K562 (cell line): ENCODE measurements at regions not wholly inside any gene's neighbourhood (a gene's known extent, or its start where the extent isn't known, plus 50 kb on each side); places are given as distances from the start of the nearest gene placed in this dataset.

Experiments used
- ATAC-seq: fragments of 200-7000 bp; cut with Tn5 transposase; 3 replicates; pipeline ENCODE4 v1.9.1; 2020; ENCODE audit warnings: moderate library complexity
- BruUV-seq: library from RNA; stranded (reverse); fragments of 400-500 nt; replicated peaks from 2 replicates; lab custom pipeline; 2021; lab: Mats Ljungman, UMichigan
- CTCF ChIA-PET: fragments of 300-600 bp; formaldehyde crosslinking; extraction: SDS; loops from one replicate; lab custom pipeline; 2021; ENCODE audit warnings: low intra/inter-chr PET ratio; lab: Yijun Ruan, JAX
- POLR2A ChIA-PET: fragments of 300-600, 350-650 bp; sonication (Branson Sonifier 250); formaldehyde crosslinking; extraction: SDS; loops from one replicate; lab custom pipeline; 2021; ENCODE audit warnings: antibody characterized with exemption, inconsistent platforms; lab: Yijun Ruan, JAX
- DNase-seq, 4 experiments: peaks; one replicate each; pipeline versions ENCODE4 v3.0.0 to v3.0.0-alpha.2; 2011 to 2018; ENCODE audit warnings: low spot score in 3 of 4, mixed read lengths in 3 of 4; ENCODE audit errors: extremely low read depth in 1 of 4
- FAIRE-seq: peaks from 2 replicates; lab custom pipeline; 2011; peaks lifted over from hg19 to GRCh38; lab: Jason Lieb, UNC
- H2AFZ ChIP-seq: 2 replicates; pipeline ENCODE4 v1.6.0; 2011; ENCODE audit warnings: low read depth, low read length, control low read depth, inconsistent platforms
- H3K27ac ChIP-seq: fragments of 200-600 bp; 3 replicates; pipeline ENCODE4 v1.8.0; 2011; ENCODE audit warnings: low read depth, mild to moderate bottlenecking, control low read depth, inconsistent platforms, low read length, moderate library complexity, mixed read lengths; ENCODE audit errors: extremely low read depth
- H3K27me3 ChIP-seq, 2 experiments: fragments of 300-600 bp in 1 of 2; 2 replicates in 1 of 2; 3 replicates in 1 of 2; pipeline versions ENCODE4 v1.6.0 to v1.8.0; 2011; ENCODE audit warnings: inconsistent platforms in 2 of 2, low read length in 2 of 2, mild to moderate bottlenecking in 1 of 2, mixed read lengths in 1 of 2, moderate library complexity in 1 of 2; ENCODE audit not compliant: control insufficient read depth in 2 of 2, insufficient read depth in 2 of 2
- H3K36me3 ChIP-seq: fragments of 300-600 bp; 3 replicates; pipeline ENCODE4 v1.8.0; 2011; ENCODE audit warnings: mild to moderate bottlenecking, low read length, inconsistent platforms; ENCODE audit not compliant: control insufficient read depth, insufficient read depth
- H3K4me1 ChIP-seq, 2 experiments: fragments of 200-600 bp in 1 of 2; replicated peaks in 1 of 2; 2 replicates in 1 of 2; 3 replicates in 1 of 2; pipeline versions ENCODE4 v1.5.1 to v1.8.0; 2011; ENCODE audit warnings: inconsistent platforms in 2 of 2, low read length in 2 of 2, mild to moderate bottlenecking in 1 of 2, mixed read lengths in 1 of 2, moderate library complexity in 1 of 2; ENCODE audit not compliant: control insufficient read depth in 2 of 2, insufficient read depth in 2 of 2
- H3K4me2 ChIP-seq: 2 replicates; pipeline ENCODE4 v1.6.1; 2011; ENCODE audit warnings: low read length, control low read depth, inconsistent platforms, mixed read lengths; ENCODE audit not compliant: insufficient read depth
- H3K4me3 ChIP-seq: fragments of 200-600 bp; sonication (generic), shearing (Covaris generic); 2 replicates; pipeline ENCODE4 v1.5.1; 2016; ENCODE audit warnings: control low read depth, inconsistent platforms
- H3K79me2 ChIP-seq: fragments of 200-600 bp; 3 replicates; pipeline ENCODE4 v1.8.0; 2011; ENCODE audit warnings: low read length, inconsistent platforms; ENCODE audit not compliant: control insufficient read depth, insufficient read depth
- H3K9ac ChIP-seq, 2 experiments: 2 replicates each; pipeline versions ENCODE4 v1.6.0 to v1.6.1; 2011; ENCODE audit warnings: low read depth in 2 of 2, low read length in 2 of 2, control low read depth in 1 of 2, inconsistent platforms in 1 of 2, mild to moderate bottlenecking in 1 of 2, mixed read lengths in 1 of 2; ENCODE audit not compliant: insufficient read depth in 1 of 2
- H3K9me1 ChIP-seq: one replicate; pipeline ENCODE4 v1.6.0; 2011; ENCODE audit warnings: inconsistent platforms, mild to moderate bottlenecking, low read length, moderate library complexity; ENCODE audit not compliant: control insufficient read depth, insufficient read depth
- H3K9me3 ChIP-seq: replicated peaks from 2 replicates; pipeline ENCODE4 v1.5.1; 2011; ENCODE audit warnings: low read depth, low read length, inconsistent platforms; ENCODE audit not compliant: control insufficient read depth, insufficient read depth
- H4K20me1 ChIP-seq: replicated peaks from 2 replicates; pipeline ENCODE4 v1.6.1; 2011; ENCODE audit warnings: low read length, inconsistent platforms, mixed read lengths; ENCODE audit not compliant: control insufficient read depth, insufficient read depth
- ARID2 ChIP-seq: fragments of 450-650 bp; IDR thresholded peaks from 2 replicates; pipeline ENCODE4 v1.6.1; 2017; ENCODE audit warnings: antibody characterized with exemption, mild to moderate bottlenecking
- ELF1 ChIP-seq: fragments of 200-800 bp; sonication (Bioruptor generic); IDR thresholded peaks from 2 replicates; pipeline ENCODE4 v1.6.1; 2016; ENCODE audit warnings: missing genetic modification characterization, missing compliant biosample characterization
- KLF1 ChIP-seq: fragments of 450-650 bp; IDR thresholded peaks from 2 replicates; pipeline ENCODE4 v1.6.1; 2016; ENCODE audit warnings: missing genetic modification characterization, missing compliant biosample characterization
- POLR2G ChIP-seq: fragments of 200-400 bp; formaldehyde crosslinking; IDR thresholded peaks from 2 replicates; pipeline ENCODE4 v1.6.1; 2017; ENCODE audit warnings: low read depth, mild to moderate bottlenecking, antibody characterized with exemption, low read length, moderate library complexity
- RBM34 ChIP-seq: fragments of 200-400 bp; formaldehyde crosslinking; IDR thresholded peaks from 2 replicates; pipeline ENCODE4 v1.6.1; 2018; ENCODE audit warnings: low read length, borderline replicate concordance; ENCODE audit not compliant: insufficient read depth
- ZNF764 ChIP-seq: fragments of 250-450 bp; sonication (Bioruptor Pico); IDR thresholded peaks from 2 replicates; pipeline ENCODE4 v1.4.0; 2020; ENCODE audit warnings: low read depth, mild to moderate bottlenecking, moderate library complexity
- WGBS: fragments of 100-300 bp; shearing (Covaris generic); methylation state at CpG from one replicate; pipeline ENCODE4 v1.1.6; 2016; ENCODE audit warnings: low coverage, mixed read lengths; ENCODE audit not compliant: insufficient coverage; ENCODE audit errors: missing lambda C conversion rate; 5-methylcytosine and 5-hydroxymethylcytosine counted together
- in situ Hi-C: fragments of 300-500 bp; cut with MboI; formaldehyde crosslinking; loops from 4 replicates; pipeline ENCODE4 v1.15.0; 2018; ENCODE audit warnings: inconsistent platforms, mixed read lengths
- intact Hi-C: fragments of 100-400 bp; cut with micrococcal nuclease; formaldehyde crosslinking; loops from 2 replicates; pipeline ENCODE4 v1.14.2; 2022
- TF ChIP-seq, protein P1 (sequence below): fragments of 250-450 bp; sonication (Bioruptor Pico); IDR thresholded peaks from 2 replicates; pipeline ENCODE4 v1.8.0; 2021; ENCODE audit warnings: borderline replicate concordance, mild to moderate bottlenecking, moderate library complexity; ENCODE audit not compliant: poor library complexity, severe bottlenecking
- TF ChIP-seq, protein P2 (sequence below): sonication (generic); formaldehyde crosslinking; IDR thresholded peaks from 2 replicates; pipeline ENCODE4 v1.8.0; 2023; ENCODE audit warnings: mild to moderate bottlenecking, missing genetic modification reagents
- TF ChIP-seq, protein P3 (sequence below): sonication (generic); formaldehyde crosslinking; IDR thresholded peaks from 2 replicates; pipeline ENCODE4 v1.8.1; 2023; ENCODE audit warnings: mild to moderate bottlenecking, missing genetic modification reagents

DNA sequence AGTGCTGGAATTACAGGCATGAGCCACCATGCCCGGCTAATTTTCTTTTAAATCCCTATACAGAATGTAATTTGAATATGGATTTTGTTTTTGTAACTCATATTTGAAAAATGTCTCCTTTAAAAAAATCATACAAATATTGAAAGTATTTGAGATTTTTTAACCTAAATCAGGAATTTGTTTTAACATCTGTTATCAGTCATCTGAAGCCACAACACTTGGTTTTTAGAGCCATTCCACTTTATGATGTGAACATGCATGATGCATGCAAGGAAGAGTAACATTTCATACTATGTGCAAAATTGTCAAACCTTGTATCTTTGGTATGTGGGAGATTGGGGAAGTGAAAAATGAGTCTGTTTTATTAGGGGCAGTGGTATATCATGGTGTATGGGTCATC, 124.5 kb upstream of the AHI1 start:
- in situ Hi-C loops (no loop called here), intact Hi-C loops (no loop called here)
- TF ChIP-seq, protein P1, sequence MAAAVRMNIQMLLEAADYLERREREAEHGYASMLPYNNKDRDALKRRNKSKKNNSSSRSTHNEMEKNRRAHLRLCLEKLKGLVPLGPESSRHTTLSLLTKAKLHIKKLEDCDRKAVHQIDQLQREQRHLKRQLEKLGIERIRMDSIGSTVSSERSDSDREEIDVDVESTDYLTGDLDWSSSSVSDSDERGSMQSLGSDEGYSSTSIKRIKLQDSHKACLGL (CRISPR knock-in tag), result no peak
- no peak for TF ChIP-seq ZNF764 (CRISPR knock-in tag)
- TF ChIP-seq KLF1 (tag), result no peak
- TF ChIP-seq POLR2G, result no peak
- TF ChIP-seq, protein P2, sequence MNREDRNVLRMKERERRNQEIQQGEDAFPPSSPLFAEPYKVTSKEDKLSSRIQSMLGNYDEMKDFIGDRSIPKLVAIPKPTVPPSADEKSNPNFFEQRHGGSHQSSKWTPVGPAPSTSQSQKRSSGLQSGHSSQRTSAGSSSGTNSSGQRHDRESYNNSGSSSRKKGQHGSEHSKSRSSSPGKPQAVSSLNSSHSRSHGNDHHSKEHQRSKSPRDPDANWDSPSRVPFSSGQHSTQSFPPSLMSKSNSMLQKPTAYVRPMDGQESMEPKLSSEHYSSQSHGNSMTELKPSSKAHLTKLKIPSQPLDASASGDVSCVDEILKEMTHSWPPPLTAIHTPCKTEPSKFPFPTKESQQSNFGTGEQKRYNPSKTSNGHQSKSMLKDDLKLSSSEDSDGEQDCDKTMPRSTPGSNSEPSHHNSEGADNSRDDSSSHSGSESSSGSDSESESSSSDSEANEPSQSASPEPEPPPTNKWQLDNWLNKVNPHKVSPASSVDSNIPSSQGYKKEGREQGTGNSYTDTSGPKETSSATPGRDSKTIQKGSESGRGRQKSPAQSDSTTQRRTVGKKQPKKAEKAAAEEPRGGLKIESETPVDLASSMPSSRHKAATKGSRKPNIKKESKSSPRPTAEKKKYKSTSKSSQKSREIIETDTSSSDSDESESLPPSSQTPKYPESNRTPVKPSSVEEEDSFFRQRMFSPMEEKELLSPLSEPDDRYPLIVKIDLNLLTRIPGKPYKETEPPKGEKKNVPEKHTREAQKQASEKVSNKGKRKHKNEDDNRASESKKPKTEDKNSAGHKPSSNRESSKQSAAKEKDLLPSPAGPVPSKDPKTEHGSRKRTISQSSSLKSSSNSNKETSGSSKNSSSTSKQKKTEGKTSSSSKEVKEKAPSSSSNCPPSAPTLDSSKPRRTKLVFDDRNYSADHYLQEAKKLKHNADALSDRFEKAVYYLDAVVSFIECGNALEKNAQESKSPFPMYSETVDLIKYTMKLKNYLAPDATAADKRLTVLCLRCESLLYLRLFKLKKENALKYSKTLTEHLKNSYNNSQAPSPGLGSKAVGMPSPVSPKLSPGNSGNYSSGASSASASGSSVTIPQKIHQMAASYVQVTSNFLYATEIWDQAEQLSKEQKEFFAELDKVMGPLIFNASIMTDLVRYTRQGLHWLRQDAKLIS (CRISPR knock-in tag), result no peak
- no peak for TF ChIP-seq RBM34
- no peak for TF ChIP-seq ELF1
- TF ChIP-seq, protein P3, sequence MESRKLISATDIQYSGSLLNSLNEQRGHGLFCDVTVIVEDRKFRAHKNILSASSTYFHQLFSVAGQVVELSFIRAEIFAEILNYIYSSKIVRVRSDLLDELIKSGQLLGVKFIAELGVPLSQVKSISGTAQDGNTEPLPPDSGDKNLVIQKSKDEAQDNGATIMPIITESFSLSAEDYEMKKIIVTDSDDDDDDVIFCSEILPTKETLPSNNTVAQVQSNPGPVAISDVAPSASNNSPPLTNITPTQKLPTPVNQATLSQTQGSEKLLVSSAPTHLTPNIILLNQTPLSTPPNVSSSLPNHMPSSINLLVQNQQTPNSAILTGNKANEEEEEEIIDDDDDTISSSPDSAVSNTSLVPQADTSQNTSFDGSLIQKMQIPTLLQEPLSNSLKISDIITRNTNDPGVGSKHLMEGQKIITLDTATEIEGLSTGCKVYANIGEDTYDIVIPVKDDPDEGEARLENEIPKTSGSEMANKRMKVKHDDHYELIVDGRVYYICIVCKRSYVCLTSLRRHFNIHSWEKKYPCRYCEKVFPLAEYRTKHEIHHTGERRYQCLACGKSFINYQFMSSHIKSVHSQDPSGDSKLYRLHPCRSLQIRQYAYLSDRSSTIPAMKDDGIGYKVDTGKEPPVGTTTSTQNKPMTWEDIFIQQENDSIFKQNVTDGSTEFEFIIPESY (CRISPR knock-in tag), result no peak
- TF ChIP-seq ARID2, result no peak
- H3K79me2 ChIP-seq, result no peaks in the 10 kb centered on the region
- no peaks in the 10 kb centered on the region for H3K36me3 ChIP-seq
- CTCF ChIA-PET, result no interaction called here
- no peaks in the 10 kb centered on the region for H3K9me3 ChIP-seq
- WGBS, result 7% methylated on average over 1 of the region's 1 CpG
- FAIRE-seq (no peak), ATAC-seq (no peak), DNase-seq (no peak)
- no TSS peak for BruUV-seq
- H2AFZ ChIP-seq, result no peak overlapping the region
- no peak overlapping the region for H3K9ac ChIP-seq
- no peaks in the 10 kb centered on the region for H4K20me1 ChIP-seq
- no peaks in the 10 kb centered on the region for H3K4me1 ChIP-seq
- H3K27me3 ChIP-seq, result no peaks in the 10 kb centered on the region; a peak in 1 of 5 replicates
- H3K27ac ChIP-seq, result no peak overlapping the region
- H3K9me1 ChIP-seq, result no peaks in the 10 kb centered on the region
- POLR2A ChIA-PET, result no interaction called here
- H3K4me3 ChIP-seq, result no peak overlapping the region
- no peak overlapping the region for H3K4me2 ChIP-seq
